ENCODE measurements at regions not wholly inside any gene's neighbourhood (a gene's known extent, or its start where the extent isn't known, plus 50 kb on each side); places are given as distances from the start of the nearest gene placed in this dataset.

- intact Hi-C loops (cut with micrococcal nuclease): no loop called here
- Histone ChIP-seq H3K27ac (replicated peaks) (no peak overlapping the region), H3K4me1 (no peaks in the 10 kb centered on the region), H3K9me3 (replicated peaks) (no peaks in the 10 kb centered on the region), H3K36me3 (no peaks in the 10 kb centered on the region), H3K4me3 (no peak overlapping the region), H3K27me3 (ENCODE audit: low read depth) (peaks cover 8% of the 10 kb centered on the region)
- no peak for TF ChIP-seq CTCF (IDR thresholded peaks at IDR 0.05; ENCODE audit: borderline replicate concordance)
- DNase-seq: no peak
These were observed 103.2 kb upstream of the ZNF644 start for GRCh38 chr1:91124989-91125417.

GRCh38 chr1:91124290-91124985 is 102.6 kb upstream of the ZNF644 start:
- DNase-seq: no peak
- no peak for TF ChIP-seq CTCF (IDR thresholded peaks at IDR 0.05; ENCODE audit: borderline replicate concordance)
- intact Hi-C loops (cut with micrococcal nuclease): no loop called here
- H3K36me3 ChIP-seq: no peaks in the 10 kb centered on the region
- no peak overlapping the region for H3K4me3 ChIP-seq
- H3K4me1 ChIP-seq: no peaks in the 10 kb centered on the region
- H3K27me3 ChIP-seq (ENCODE audit: low read depth): peaks cover 6% of the 10 kb centered on the region
- H3K27ac ChIP-seq (replicated peaks): no peak overlapping the region
- H3K9me3 ChIP-seq (replicated peaks): no peaks in the 10 kb centered on the region

- intact Hi-C loops (cut with micrococcal nuclease): no loop called here
- H3K27ac ChIP-seq (replicated peaks): no peak overlapping the region
- no peak for TF ChIP-seq CTCF (IDR thresholded peaks at IDR 0.05; ENCODE audit: borderline replicate concordance)
- DNase-seq: no peak
- H3K36me3 ChIP-seq: no peaks in the 10 kb centered on the region
- H3K27me3 ChIP-seq (ENCODE audit: low read depth): peaks cover 4% of the 10 kb centered on the region
- H3K9me3 ChIP-seq (replicated peaks): no peaks in the 10 kb centered on the region
- no peaks in the 10 kb centered on the region for H3K4me1 ChIP-seq
- no peak overlapping the region for H3K4me3 ChIP-seq
These were observed 101.9 kb upstream of the ZNF644 start for GRCh38 chr1:91123773-91124172.

GRCh38 chr1:91123319-91123718 is 101.5 kb upstream of the ZNF644 start:
- Histone ChIP-seq H3K36me3 (no peaks in the 10 kb centered on the region), H3K27ac (replicated peaks) (no peak overlapping the region), H3K4me3 (no peak overlapping the region), H3K9me3 (replicated peaks) (no peaks in the 10 kb centered on the region), H3K27me3 (ENCODE audit: low read depth) (no peaks in the 10 kb centered on the region), H3K4me1 (no peaks in the 10 kb centered on the region)
- no peak for TF ChIP-seq CTCF (IDR thresholded peaks at IDR 0.05; ENCODE audit: borderline replicate concordance)
- no peak for DNase-seq
- intact Hi-C loops (cut with micrococcal nuclease): no loop called here

- Histone ChIP-seq H3K4me3 (no peak overlapping the region), H3K27me3 (ENCODE audit: low read depth) (no peaks in the 10 kb centered on the region), H3K4me1 (no peaks in the 10 kb centered on the region), H3K36me3 (no peaks in the 10 kb centered on the region), H3K9me3 (replicated peaks) (no peaks in the 10 kb centered on the region), H3K27ac (replicated peaks) (no peak overlapping the region)
- intact Hi-C loops (cut with micrococcal nuclease): no loop called here
- no peak for TF ChIP-seq CTCF (IDR thresholded peaks at IDR 0.05; ENCODE audit: borderline replicate concordance)
- no peak for DNase-seq
These were observed 100.4 kb upstream of the ZNF644 start for GRCh38 chr1:91122106-91122717.
